Renal cortex interstitium (tissue), 11 donors: ENCODE measurements at regions not wholly inside any gene's neighbourhood (a gene's known extent, or its start where the extent isn't known, plus 50 kb on each side); places are given as distances from the start of the nearest gene placed in this dataset.
"Not testable (repeated sequence)": the region's sequence is repeated elsewhere in the genome, so short reads cannot be mapped to it uniquely, and the experiment has no call there.

Source experiments
- DNase-seq, 11 donors: peaks; one replicate each; pipeline ENCODE4 v3.0.0-alpha.2; 2013; ENCODE audit warnings: low read depth in 9 of 11, low spot score in 4 of 11; ENCODE audit errors: extremely low read depth in 1 of 11

- no peak for DNase-seq
Measured at GRCh38 chr12:127803545-127803944, 463.4 kb upstream of the TMEM132C start.

GRCh38 chr12:127809275-127809674, 457.7 kb upstream of the TMEM132C start:
- no peak for DNase-seq

DNA sequence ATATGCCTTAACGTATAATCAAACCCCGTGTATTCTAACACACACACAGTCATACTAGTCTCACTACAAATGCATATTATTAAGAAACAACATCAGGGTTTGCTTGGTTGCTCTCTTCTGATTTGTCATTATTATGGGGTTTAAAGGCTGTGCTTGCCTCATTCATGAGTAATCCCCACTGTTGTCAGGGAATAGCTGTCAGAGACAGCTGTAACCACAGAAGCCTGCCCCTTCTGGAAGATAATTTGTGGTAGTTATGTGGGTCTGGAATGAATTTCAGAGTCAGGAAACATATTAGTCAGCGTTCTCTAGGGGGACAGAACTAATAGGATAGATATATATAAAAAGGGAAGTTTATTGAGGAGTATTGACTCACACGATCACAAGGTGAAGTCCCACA, 456.9 kb upstream of the TMEM132C start:
- no peak for DNase-seq

GRCh38 chr12:127810459-127810858, 456.5 kb upstream of the TMEM132C start:
- DNase-seq = not testable (repeated sequence)

DNA sequence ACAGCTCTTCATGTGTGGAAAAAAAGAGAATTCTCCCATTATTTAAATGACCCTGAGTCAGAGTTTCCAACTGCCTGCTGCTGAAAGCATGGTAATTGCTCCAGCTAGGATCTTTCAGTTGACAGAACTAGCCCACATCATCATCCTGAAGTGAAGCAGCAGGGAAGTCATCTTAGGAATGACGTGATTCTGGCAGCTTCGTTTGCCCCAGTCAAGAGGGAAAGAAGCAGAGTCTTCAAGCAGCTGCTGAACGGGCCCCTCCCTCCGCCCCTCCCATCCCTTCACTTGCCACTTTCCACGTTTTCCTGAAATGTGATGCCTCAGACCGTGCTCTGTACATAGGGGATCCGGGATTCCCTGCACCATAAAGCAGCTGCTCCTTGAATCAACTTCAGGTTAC, 455.0 kb upstream of the TMEM132C start:
- peak in 8 of 11 donors; percentile 3 to 33 (median 21) for DNase-seq

DNA sequence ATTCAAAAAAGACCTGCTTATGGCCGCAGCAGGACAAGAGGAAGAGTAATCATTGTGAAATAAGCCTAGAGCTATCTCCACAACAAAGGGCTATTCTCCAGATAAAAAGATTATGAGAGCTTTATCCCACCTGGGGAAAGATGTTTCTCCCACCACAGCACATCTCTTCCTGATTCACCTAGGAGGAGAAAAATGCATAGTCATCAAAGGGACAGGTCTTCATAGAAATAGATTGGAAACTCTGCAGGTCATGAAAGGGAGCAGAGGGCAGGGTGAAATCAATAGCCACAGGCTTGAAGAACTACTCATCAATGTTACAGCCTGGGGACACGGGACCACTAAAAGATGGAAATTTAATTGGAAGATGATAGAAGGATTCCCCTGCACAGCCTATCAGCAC, 453.8 kb upstream of the TMEM132C start:
- DNase-seq = no peak

- no peak for DNase-seq
Measured at GRCh38 chr12:127819056-127819455, 447.9 kb upstream of the TMEM132C start.

GRCh38 chr12:127820271-127820670, 446.7 kb upstream of the TMEM132C start:
- DNase-seq = no peak

GRCh38 chr12:127820846-127821245, 446.1 kb upstream of the TMEM132C start:
- DNase-seq = no peak

DNA sequence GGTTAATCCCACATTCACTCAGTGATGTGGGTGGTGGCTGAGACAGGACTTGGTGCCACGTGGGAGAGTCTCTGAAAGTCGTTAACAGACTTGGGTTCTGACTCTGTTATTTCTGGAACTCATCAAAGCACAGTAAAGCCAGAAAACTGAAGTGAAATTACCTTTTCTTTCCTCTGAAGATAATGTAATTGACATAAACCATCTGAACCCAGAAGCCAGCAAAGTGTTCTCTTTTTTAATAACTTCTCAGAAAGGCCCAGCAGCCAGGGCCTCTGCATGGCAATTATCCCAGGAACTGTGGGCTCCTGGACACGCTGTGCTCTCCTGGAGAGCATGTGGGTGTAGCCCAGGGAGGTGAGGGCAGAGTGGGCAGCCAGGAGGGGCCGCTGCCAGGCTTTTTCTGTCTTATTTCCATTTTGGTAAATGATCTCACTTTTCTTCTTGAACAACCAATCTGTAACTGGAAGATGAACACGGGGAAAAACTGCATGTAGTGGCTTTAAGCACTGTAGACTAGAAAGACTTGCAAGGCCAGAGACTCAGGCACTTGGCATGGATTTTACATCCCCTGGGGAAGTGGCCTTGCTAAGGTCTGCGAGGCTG, 444.1 kb upstream of the TMEM132C start:
- DNase-seq = no peak

- no peak for DNase-seq
Measured at GRCh38 chr12:127823801-127824200, 443.2 kb upstream of the TMEM132C start.

GRCh38 chr12:127829281-127830064, 437.5 kb upstream of the TMEM132C start:
- no peak for DNase-seq

- no peak for DNase-seq
Measured at GRCh38 chr12:127830065-127830460, 436.9 kb upstream of the TMEM132C start.

DNA sequence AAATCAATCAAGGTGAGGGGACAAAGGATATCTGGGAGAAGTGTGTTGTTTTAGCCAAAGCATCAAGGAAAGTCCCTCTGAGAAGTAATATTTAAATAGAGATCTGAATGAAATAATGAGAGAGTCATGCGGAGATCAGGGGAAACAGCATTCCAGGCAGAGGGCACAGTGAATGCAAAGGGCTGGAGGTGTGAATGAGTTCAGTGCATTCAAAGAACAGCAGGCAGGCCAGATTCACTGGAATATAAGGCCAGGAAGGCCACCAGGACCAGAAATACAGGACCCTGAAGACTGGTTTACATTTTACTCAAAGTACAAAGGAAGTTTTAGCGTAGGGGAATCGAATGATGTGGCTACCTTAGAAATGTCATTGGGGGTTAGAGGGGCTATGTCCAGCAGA, 436.2 kb upstream of the TMEM132C start:
- DNase-seq = no peak

DNA sequence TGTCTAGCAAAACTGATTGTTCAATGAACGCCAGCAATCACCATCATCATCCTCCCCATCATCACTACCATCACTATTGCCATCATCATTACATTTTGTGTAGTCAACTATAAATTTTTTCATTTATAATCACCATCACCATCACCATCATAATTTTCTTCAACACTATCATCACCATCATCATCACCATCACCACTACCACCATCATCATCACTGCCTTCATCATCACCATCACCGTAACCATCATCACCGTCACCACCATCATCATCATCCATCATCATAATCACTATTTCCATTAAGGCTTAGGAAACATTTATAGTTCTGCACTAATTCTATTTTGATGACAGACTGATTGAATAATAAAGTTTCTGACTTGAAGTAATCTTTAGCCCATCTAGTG, 434.8 kb upstream of the TMEM132C start:
- no peak for DNase-seq

DNA sequence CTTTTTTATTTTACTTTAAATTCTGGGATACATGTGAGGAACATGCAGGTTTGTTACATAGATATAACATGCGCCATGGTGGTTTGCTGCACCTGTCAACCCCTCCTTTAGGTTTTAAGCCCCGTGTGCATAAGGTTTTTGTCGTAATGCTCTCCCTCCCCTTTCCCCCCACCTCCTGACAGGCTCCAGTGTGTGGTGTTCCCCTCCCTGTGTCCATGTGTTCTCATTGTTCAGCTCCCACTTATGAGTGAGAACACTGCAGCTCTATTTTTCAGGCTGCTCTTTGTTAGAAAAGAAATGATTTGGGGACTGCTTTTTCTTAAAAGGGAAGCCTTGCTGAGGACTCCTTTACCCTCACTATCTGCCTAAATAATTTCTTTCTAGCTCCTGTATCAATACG, 430.2 kb upstream of the TMEM132C start:
- DNase-seq = not testable (repeated sequence)

DNA sequence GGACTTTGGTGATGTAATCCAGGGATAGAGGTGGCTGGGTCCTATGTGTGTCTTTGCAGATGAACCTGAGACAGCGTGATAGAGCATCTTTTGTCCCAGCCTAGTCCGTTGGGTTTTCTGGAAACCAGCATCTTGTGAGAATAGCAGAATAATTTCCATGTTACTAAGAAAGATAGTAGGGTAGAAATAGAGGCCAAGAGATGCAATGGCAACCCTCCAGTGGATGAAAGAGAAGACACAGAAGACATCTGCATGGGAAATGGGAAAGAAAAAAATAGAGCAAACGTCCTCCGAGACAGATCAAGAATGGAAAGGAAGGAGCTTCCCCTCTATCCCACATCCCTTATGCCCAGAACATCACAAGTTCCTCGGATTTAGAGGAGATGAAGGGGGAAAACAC, 409.3 kb upstream of the TMEM132C start:
- no peak for DNase-seq

DNA sequence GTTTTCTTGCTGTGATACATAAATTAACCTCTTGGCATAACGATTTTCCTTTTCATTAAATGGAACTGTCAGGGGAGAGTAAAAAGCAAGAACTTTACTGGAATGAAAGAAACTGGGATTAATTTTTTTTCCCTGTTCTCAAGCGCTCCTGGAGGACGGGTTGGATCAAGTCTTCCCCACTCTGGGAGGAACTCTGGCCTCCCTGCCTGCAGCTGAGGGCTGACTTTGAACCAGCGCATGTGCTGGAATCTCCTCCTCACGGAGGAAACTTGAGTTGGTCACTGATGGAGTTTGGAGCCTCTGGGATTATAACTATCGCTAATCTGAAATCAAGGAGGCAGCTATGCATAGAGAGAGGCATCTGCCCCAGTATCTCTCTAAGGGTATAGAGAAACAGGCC, 406.4 kb upstream of the TMEM132C start:
- DNase-seq = no peak

- no peak for DNase-seq
Measured at GRCh38 chr12:127861406-127861805, 405.6 kb upstream of the TMEM132C start.

DNA sequence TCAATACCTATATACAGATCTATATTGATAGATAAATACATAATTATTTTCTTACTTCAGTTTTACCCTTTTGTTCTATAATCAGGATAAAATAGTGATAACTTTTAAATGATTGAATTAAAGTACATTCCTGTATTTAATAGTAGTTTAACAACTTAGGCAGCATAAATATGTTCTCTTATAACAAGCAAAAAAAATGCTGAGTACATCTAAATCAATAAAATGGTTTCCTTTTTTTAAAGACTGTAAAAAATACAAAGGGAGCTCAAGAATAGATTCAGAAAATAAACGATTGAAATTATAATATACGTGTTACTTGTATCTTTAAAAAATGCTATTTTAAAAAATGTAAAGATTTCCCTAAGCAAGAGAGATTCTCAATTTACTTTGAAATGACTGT, 393.7 kb upstream of the TMEM132C start:
- DNase-seq = no peak
